HEK293 (cell line): ENCODE measurements at regions not wholly inside any gene's neighbourhood (a gene's known extent, or its start where the extent isn't known, plus 50 kb on each side); places are given as distances from the start of the nearest gene placed in this dataset.

Experiments
- CTCF ChIA-PET: fragments of 350-600 bp; formaldehyde crosslinking; extraction: SDS; loops from one replicate; lab custom pipeline; 2021; ENCODE audit warnings: antibody characterized with exemption; lab: Yijun Ruan, JAX
- POLR2A ChIA-PET: fragments of 300-600 bp; formaldehyde crosslinking; extraction: SDS; loops from one replicate; lab custom pipeline; 2020; ENCODE audit warnings: antibody characterized with exemption, inconsistent platforms; lab: Yijun Ruan, JAX
- H3K27ac ChIP-seq: fragments of 200-500 bp; sonication (Bioruptor generic); 2 replicates; pipeline ENCODE4 v1.5.1; 2014; ENCODE audit warnings: low read depth, low read length, control low read depth, inconsistent platforms; ENCODE audit errors: extremely low read depth
- H3K36me3 ChIP-seq, 2 experiments: fragments of 200-500 bp in 1 of 2; sonication (Bioruptor generic) in 1 of 2; 1 replicate in 1 of 2; 2 replicates in 1 of 2; pipeline ENCODE4 v1.5.1; 2014 to 2017; ENCODE audit warnings: inconsistent platforms in 2 of 2, low read length in 2 of 2; ENCODE audit not compliant: control insufficient read depth in 2 of 2, insufficient read depth in 1 of 2
- H3K4me1 ChIP-seq: fragments of 200-500 bp; sonication (Bioruptor generic); 2 replicates; pipeline ENCODE4 v1.5.1; 2014; ENCODE audit warnings: mild to moderate bottlenecking, low read length, inconsistent platforms; ENCODE audit not compliant: control insufficient read depth, insufficient read depth
- H3K4me3 ChIP-seq: 2 replicates; pipeline ENCODE4 v1.5.1; 2011; ENCODE audit warnings: low read depth, mild to moderate bottlenecking, control low read depth, low read length, moderate library complexity
- H3K9me3 ChIP-seq: fragments of 200-500 bp; sonication (Bioruptor generic); 2 replicates; pipeline ENCODE4 v1.5.1; 2014; ENCODE audit warnings: low read depth, low read length, inconsistent platforms; ENCODE audit not compliant: control insufficient read depth, insufficient read depth
- GLIS2 ChIP-seq: fragments of 450-650 bp; formaldehyde crosslinking; IDR thresholded peaks from 2 replicates; pipeline ENCODE4 v1.5.1; 2016; ENCODE audit warnings: missing biosample characterization, missing genetic modification characterization
- KLF8 ChIP-seq: fragments of 450-650 bp; formaldehyde crosslinking; IDR thresholded peaks from 2 replicates; pipeline ENCODE4 v1.5.1; 2016; ENCODE audit warnings: missing biosample characterization, missing genetic modification characterization
- MZF1 ChIP-seq: fragments of 450-650 bp; formaldehyde crosslinking; IDR thresholded peaks from 2 replicates; pipeline ENCODE4 v1.5.1; 2017; ENCODE audit warnings: missing biosample characterization, missing genetic modification characterization, borderline replicate concordance
- OSR2 ChIP-seq: fragments of 450-650 bp; formaldehyde crosslinking; IDR thresholded peaks from 2 replicates; pipeline ENCODE4 v1.5.1; 2016; ENCODE audit warnings: missing biosample characterization, missing genetic modification characterization
- SP7 ChIP-seq: fragments of 450-650 bp; formaldehyde crosslinking; IDR thresholded peaks from 2 replicates; pipeline ENCODE4 v1.5.1; 2016; ENCODE audit warnings: missing biosample characterization, missing genetic modification characterization
- TCF7L2 ChIP-seq: IDR thresholded peaks from 2 replicates; pipeline ENCODE4 v1.6.1; 2011; ENCODE audit warnings: low read depth, mild to moderate bottlenecking, inconsistent platforms, low read length, moderate library complexity, borderline replicate concordance
- ZBTB48 ChIP-seq: fragments of 450-650 bp; formaldehyde crosslinking; IDR thresholded peaks from 2 replicates; pipeline ENCODE4 v1.5.1; 2016; ENCODE audit warnings: missing biosample characterization, missing genetic modification characterization
- ZEB2 ChIP-seq: fragments of 450-650 bp; formaldehyde crosslinking; IDR thresholded peaks from 2 replicates; pipeline ENCODE4 v1.5.1; 2016; ENCODE audit warnings: missing biosample characterization, missing genetic modification characterization
- ZFP37 ChIP-seq: fragments of 450-650 bp; formaldehyde crosslinking; IDR thresholded peaks from 2 replicates; pipeline ENCODE4 v1.5.1; 2016; ENCODE audit warnings: missing biosample characterization, missing genetic modification characterization
- ZNF157 ChIP-seq: fragments of 450-650 bp; formaldehyde crosslinking; IDR thresholded peaks from 2 replicates; pipeline ENCODE4 v1.5.1; 2016; ENCODE audit warnings: missing biosample characterization, missing genetic modification characterization
- ZNF19 ChIP-seq: fragments of 450-650 bp; formaldehyde crosslinking; IDR thresholded peaks from 2 replicates; pipeline ENCODE4; 2016; ENCODE audit warnings: missing biosample characterization, missing genetic modification characterization, low read depth
- ZNF211 ChIP-seq: fragments of 450-650 bp; formaldehyde crosslinking; IDR thresholded peaks from 2 replicates; pipeline ENCODE4 v1.5.1; 2016; ENCODE audit warnings: low read depth, missing biosample characterization, missing genetic modification characterization
- ZNF341 ChIP-seq: fragments of 450-650 bp; formaldehyde crosslinking; IDR thresholded peaks from 2 replicates; pipeline ENCODE4; 2016; ENCODE audit warnings: low read depth, missing biosample characterization, missing genetic modification characterization
- ZNF433 ChIP-seq: fragments of 450-650 bp; formaldehyde crosslinking; IDR thresholded peaks from 2 replicates; pipeline ENCODE4 v1.5.1; 2016; ENCODE audit warnings: missing biosample characterization, missing genetic modification characterization, low read depth
- ZNF560 ChIP-seq: fragments of 450-650 bp; formaldehyde crosslinking; IDR thresholded peaks from 2 replicates; pipeline ENCODE4 v1.5.1; 2017; ENCODE audit warnings: missing biosample characterization, missing genetic modification characterization, borderline replicate concordance
- ZNF623 ChIP-seq: fragments of 450-650 bp; formaldehyde crosslinking; IDR thresholded peaks from 2 replicates; pipeline ENCODE4 v1.5.1; 2016; ENCODE audit warnings: missing biosample characterization, missing genetic modification characterization
- ZNF701 ChIP-seq: fragments of 450-650 bp; formaldehyde crosslinking; IDR thresholded peaks from 2 replicates; pipeline ENCODE4 v1.5.1; 2016; ENCODE audit warnings: missing biosample characterization, missing genetic modification characterization
- TF ChIP-seq, protein P1 (sequence below): IDR thresholded peaks from 2 replicates; pipeline ENCODE4 v1.6.1; 2011; ENCODE audit warnings: mild to moderate bottlenecking, low read depth, low read length, borderline replicate concordance
- TF ChIP-seq, protein P2 (sequence below): fragments of 450-650 bp; formaldehyde crosslinking; IDR thresholded peaks from 2 replicates; pipeline ENCODE4 v1.5.1; 2017; ENCODE audit warnings: missing biosample characterization, missing genetic modification characterization
- TF ChIP-seq, protein P3 (sequence below): fragments of 450-650 bp; formaldehyde crosslinking; IDR thresholded peaks from 2 replicates; pipeline ENCODE4 v1.5.1; 2016; ENCODE audit warnings: missing biosample characterization, missing genetic modification characterization
- TF ChIP-seq, protein P4 (sequence below): fragments of 450-650 bp; formaldehyde crosslinking; IDR thresholded peaks from 2 replicates; pipeline ENCODE4 v1.5.1; 2016; ENCODE audit warnings: missing biosample characterization, missing genetic modification characterization, low read depth

DNA sequence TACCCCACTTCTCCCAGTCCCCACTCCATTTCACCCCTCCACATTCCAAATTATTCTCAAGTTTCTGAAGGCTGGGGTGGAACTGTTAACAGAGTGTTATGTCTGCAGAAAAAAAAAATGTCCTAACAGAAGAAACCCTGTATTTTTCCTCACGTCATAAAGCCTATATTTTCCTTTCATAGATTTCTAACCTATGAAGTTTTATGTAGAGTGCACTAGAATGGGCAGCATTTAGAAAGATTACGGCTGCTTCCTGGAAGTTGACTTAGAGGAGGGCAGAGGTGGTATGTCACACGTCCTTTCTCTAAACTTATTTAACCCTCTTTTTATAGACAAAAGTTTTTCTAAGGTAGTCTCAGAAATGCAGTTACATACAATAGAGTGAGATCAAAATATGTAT is 139.8 kb upstream of the TOM1L1 start (continued):
- TF ChIP-seq OSR2 (no peak), SP7 (tag by site-specific recombination) (no peak), ZNF560 (tag by site-specific recombination) (no peak), ZNF157 (tag by site-specific recombination) (no peak), ZEB2 (tag by site-specific recombination) (no peak), GLIS2 (tag by site-specific recombination) (no peak)
- TF ChIP-seq, protein P1, sequence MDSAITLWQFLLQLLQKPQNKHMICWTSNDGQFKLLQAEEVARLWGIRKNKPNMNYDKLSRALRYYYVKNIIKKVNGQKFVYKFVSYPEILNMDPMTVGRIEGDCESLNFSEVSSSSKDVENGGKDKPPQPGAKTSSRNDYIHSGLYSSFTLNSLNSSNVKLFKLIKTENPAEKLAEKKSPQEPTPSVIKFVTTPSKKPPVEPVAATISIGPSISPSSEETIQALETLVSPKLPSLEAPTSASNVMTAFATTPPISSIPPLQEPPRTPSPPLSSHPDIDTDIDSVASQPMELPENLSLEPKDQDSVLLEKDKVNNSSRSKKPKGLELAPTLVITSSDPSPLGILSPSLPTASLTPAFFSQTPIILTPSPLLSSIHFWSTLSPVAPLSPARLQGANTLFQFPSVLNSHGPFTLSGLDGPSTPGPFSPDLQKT, result no peak

DNA sequence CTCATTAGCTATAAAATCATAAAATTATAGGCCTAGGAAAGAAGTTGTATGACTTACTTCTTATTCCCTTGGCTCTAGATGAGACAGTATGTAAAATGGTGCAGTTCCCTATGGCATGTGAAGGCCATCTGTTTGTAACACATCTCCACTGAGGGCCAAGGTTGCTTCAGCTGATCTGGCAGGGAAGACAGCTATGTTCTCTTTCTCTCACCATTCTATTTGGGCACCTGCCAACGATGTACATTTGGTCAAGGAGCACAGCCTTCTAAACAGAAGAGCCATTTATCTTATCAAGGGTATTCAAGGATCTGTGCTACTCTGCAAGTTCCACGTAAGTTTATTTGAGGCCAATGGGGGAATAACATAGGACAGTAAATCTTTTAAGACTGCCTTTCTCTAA is 129.8 kb upstream of the TOM1L1 start:
- H3K4me1 ChIP-seq, result no peaks in the 10 kb centered on the region
- no peak overlapping the region for H3K4me3 ChIP-seq
- no peak overlapping the region for H3K27ac ChIP-seq
- no peaks in the 10 kb centered on the region for H3K36me3 ChIP-seq
- TF ChIP-seq TCF7L2 (no peak), ZFP37 (tag by site-specific recombination) (no peak), GLIS2 (tag by site-specific recombination) (no peak), ZNF701 (tag by site-specific recombination) (no peak), ZNF341 (tag by site-specific recombination) (no peak), ZNF211 (tag by site-specific recombination) (no peak), KLF8 (no peak), ZBTB48 (tag by site-specific recombination) (no peak), MZF1 (tag by site-specific recombination) (no peak), ZNF433 (no peak), ZNF19 (tag by site-specific recombination) (no peak), ZNF623 (no peak)
- TF ChIP-seq, protein P2, sequence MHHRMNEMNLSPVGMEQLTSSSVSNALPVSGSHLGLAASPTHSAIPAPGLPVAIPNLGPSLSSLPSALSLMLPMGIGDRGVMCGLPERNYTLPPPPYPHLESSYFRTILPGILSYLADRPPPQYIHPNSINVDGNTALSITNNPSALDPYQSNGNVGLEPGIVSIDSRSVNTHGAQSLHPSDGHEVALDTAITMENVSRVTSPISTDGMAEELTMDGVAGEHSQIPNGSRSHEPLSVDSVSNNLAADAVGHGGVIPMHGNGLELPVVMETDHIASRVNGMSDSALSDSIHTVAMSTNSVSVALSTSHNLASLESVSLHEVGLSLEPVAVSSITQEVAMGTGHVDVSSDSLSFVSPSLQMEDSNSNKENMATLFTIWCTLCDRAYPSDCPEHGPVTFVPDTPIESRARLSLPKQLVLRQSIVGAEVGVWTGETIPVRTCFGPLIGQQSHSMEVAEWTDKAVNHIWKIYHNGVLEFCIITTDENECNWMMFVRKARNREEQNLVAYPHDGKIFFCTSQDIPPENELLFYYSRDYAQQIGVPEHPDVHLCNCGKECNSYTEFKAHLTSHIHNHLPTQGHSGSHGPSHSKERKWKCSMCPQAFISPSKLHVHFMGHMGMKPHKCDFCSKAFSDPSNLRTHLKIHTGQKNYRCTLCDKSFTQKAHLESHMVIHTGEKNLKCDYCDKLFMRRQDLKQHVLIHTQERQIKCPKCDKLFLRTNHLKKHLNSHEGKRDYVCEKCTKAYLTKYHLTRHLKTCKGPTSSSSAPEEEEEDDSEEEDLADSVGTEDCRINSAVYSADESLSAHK (tag by site-specific recombination), result no peak
- TF ChIP-seq, protein P3, sequence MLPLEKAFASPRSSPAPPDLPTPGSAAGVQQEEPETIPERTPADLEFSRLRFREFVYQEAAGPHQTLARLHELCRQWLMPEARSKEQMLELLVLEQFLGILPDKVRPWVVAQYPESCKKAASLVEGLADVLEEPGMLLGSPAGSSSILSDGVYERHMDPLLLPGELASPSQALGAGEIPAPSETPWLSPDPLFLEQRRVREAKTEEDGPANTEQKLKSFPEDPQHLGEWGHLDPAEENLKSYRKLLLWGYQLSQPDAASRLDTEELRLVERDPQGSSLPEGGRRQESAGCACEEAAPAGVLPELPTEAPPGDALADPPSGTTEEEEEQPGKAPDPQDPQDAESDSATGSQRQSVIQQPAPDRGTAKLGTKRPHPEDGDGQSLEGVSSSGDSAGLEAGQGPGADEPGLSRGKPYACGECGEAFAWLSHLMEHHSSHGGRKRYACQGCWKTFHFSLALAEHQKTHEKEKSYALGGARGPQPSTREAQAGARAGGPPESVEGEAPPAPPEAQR, result no peak
- TF ChIP-seq, protein P4, sequence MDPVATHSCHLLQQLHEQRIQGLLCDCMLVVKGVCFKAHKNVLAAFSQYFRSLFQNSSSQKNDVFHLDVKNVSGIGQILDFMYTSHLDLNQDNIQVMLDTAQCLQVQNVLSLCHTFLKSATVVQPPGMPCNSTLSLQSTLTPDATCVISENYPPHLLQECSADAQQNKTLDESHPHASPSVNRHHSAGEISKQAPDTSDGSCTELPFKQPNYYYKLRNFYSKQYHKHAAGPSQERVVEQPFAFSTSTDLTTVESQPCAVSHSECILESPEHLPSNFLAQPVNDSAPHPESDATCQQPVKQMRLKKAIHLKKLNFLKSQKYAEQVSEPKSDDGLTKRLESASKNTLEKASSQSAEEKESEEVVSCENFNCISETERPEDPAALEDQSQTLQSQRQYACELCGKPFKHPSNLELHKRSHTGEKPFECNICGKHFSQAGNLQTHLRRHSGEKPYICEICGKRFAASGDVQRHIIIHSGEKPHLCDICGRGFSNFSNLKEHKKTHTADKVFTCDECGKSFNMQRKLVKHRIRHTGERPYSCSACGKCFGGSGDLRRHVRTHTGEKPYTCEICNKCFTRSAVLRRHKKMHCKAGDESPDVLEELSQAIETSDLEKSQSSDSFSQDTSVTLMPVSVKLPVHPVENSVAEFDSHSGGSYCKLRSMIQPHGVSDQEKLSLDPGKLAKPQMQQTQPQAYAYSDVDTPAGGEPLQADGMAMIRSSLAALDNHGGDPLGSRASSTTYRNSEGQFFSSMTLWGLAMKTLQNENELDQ (tag by site-specific recombination), result no peak
- ChIA-PET CTCF (no interaction called here), POLR2A (no interaction called here)
- H3K9me3 ChIP-seq, result no peaks in the 10 kb centered on the region
